Uterus (tissue), 2 donors: ENCODE measurements at regions not wholly inside any gene's neighbourhood (a gene's known extent, or its start where the extent isn't known, plus 50 kb on each side); places are given as distances from the start of the nearest gene placed in this dataset.

Source experiments
- POLR2A ChIP-seq, 2 donors: fragments of 450-650 bp; IDR thresholded peaks; one replicate each; pipeline ENCODE4 v1.6.1; 2016; ENCODE audit warnings: antibody characterized with exemption in 2 of 2, mild to moderate bottlenecking in 1 of 2, moderate library complexity in 1 of 2
- TF ChIP-seq, protein P1 (sequence below), 4 experiments: fragments of 200-600 bp in 2 of 4; fragments of 450-650 bp in 2 of 4; sonication (generic) in 2 of 4; IDR thresholded peaks; one replicate each; pipeline ENCODE4 v1.5.1; 2016 to 2019; ENCODE audit warnings: antibody characterized with exemption in 4 of 4, mild to moderate bottlenecking in 2 of 4, moderate library complexity in 1 of 4

DNA sequence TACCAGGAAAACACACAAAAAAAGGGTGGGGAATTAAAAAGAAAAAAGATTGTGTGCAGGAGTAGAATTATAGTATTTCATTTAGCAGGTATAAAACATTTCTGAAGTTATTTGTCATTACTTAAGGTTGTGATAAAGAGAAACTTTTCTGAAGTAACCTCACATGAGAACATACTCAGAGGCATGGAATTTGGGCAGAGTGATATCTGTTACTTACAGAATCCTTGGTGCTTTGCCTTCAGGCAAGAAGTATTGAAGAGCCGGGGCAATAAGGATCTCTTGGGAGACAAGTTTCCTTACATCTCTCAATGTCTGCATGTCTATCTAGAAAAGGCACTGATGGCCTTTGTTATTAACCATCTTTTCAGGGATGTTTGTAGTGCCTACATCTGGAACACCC, 179.7 kb upstream of the ROBO1 start:
- TF ChIP-seq, protein P1, sequence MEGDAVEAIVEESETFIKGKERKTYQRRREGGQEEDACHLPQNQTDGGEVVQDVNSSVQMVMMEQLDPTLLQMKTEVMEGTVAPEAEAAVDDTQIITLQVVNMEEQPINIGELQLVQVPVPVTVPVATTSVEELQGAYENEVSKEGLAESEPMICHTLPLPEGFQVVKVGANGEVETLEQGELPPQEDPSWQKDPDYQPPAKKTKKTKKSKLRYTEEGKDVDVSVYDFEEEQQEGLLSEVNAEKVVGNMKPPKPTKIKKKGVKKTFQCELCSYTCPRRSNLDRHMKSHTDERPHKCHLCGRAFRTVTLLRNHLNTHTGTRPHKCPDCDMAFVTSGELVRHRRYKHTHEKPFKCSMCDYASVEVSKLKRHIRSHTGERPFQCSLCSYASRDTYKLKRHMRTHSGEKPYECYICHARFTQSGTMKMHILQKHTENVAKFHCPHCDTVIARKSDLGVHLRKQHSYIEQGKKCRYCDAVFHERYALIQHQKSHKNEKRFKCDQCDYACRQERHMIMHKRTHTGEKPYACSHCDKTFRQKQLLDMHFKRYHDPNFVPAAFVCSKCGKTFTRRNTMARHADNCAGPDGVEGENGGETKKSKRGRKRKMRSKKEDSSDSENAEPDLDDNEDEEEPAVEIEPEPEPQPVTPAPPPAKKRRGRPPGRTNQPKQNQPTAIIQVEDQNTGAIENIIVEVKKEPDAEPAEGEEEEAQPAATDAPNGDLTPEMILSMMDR (IDR thresholded peaks at IDR 0.05), result no peak
- TF ChIP-seq POLR2A (IDR thresholded peaks at IDR 0.05), result no peak
